Subcutaneous abdominal adipose tissue (tissue), 5 donors: ENCODE measurements at regions not wholly inside any gene's neighbourhood (a gene's known extent, or its start where the extent isn't known, plus 50 kb on each side); places are given as distances from the start of the nearest gene placed in this dataset.

Source experiments
- H3K27ac ChIP-seq: one replicate; pipeline ENCODE4 v1.7.0; 2013; ENCODE audit warnings: low read depth, mild to moderate bottlenecking, inconsistent platforms, low read length, moderate library complexity
- H3K27me3 ChIP-seq, 5 donors: one replicate each; pipeline ENCODE4 v1.7.0; 2013; ENCODE audit warnings: low read length in 5 of 5, inconsistent platforms in 1 of 5; ENCODE audit not compliant: control insufficient read depth in 5 of 5, insufficient read depth in 4 of 5
- H3K36me3 ChIP-seq, 5 donors: one replicate each; pipeline ENCODE4 v1.7.0; 2013; ENCODE audit warnings: low read length in 5 of 5; ENCODE audit not compliant: control insufficient read depth in 5 of 5, insufficient read depth in 5 of 5
- H3K4me1 ChIP-seq, 5 donors: one replicate each; pipeline ENCODE4 v1.7.0; 2013; ENCODE audit warnings: low read length in 5 of 5, mild to moderate bottlenecking in 3 of 5, moderate library complexity in 1 of 5; ENCODE audit not compliant: control insufficient read depth in 5 of 5, insufficient read depth in 5 of 5
- H3K4me3 ChIP-seq, 5 donors: one replicate each; pipeline ENCODE4 v1.7.0; 2013; ENCODE audit warnings: low read length in 5 of 5, low read depth in 1 of 5
- H3K9ac ChIP-seq, 5 donors: one replicate each; pipeline ENCODE4 v1.7.0; 2013; ENCODE audit warnings: low read length in 5 of 5, mild to moderate bottlenecking in 4 of 5, moderate library complexity in 3 of 5
- H3K9me3 ChIP-seq, 5 donors: one replicate each; pipeline ENCODE4 v1.7.0; 2013; ENCODE audit warnings: low read length in 5 of 5; ENCODE audit not compliant: control insufficient read depth in 5 of 5
- donor health status: healthy.
- donor health status: healthy.
- donor health status: healthy.
- donor health status: healthy.
- donor health status: healthy.

DNA sequence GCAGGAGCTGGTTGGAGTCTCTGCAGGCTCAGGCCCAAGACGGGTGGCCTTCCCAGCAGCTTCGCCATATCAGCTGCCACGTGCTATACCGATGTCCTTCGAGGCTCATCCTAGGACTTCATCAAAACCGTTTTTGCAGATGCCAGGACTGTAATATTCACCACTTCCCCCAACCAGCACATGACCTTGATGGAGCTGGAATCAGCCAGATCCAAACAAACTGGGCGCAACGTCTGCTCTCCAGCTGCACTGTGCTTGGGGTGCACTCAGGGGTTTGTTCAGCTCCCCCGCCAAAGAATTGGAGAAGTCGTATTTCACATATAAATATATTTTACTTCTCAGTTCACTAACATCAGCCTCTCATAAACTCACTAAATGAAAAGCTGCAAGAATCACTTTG lies 149.5 kb upstream of the DIO3 start:
- Histone ChIP-seq H3K27ac (no peak overlapping the region), H3K36me3 (no peaks in the 10 kb centered on the region), H3K27me3 (peaks cover 0 to 8% (median 0%) of the 10 kb centered on the region in 5 donors), H3K4me1 (peaks cover 0 to 25% (median 19%) of the 10 kb centered on the region in 5 donors), H3K9me3 (no peaks in the 10 kb centered on the region), H3K4me3 (no peak overlapping the region), H3K9ac (no peak overlapping the region)

DNA sequence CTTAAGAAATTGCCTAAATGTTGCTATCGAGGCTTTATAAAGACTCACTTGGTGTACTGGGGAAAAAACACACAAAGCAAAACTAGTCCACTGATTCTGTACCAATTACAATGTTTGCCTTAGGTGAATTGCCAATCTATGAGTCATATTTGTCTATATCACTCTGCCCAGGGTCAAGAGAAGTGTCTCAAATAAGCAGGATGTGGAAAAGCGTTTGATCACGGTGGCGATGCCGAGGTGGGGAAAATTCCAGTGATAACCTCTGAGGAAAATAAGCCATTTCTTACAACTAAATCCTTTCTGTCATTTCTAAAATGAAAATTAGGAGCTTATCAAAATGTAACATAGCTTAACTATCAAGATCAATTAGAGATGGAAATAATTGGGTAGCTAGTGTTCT lies 148.6 kb upstream of the DIO3 start:
- no peak overlapping the region for H3K27ac ChIP-seq
- no peak overlapping the region for H3K4me3 ChIP-seq
- peaks cover 0 to 8% (median 0%) of the 10 kb centered on the region in 5 donors for H3K27me3 ChIP-seq
- H3K9me3 ChIP-seq: peaks cover 0 to 2% (median 0%) of the 10 kb centered on the region in 5 donors
- H3K9ac ChIP-seq: no peak overlapping the region
- H3K4me1 ChIP-seq: peaks cover 0 to 16% (median 13%) of the 10 kb centered on the region in 5 donors
- no peaks in the 10 kb centered on the region for H3K36me3 ChIP-seq

GRCh38 chr14:101417434-101417833 lies 143.9 kb upstream of the DIO3 start:
- no peaks in the 10 kb centered on the region for H3K4me1 ChIP-seq
- no peak overlapping the region for H3K9ac ChIP-seq
- peaks cover 0 to 5% (median 3%) of the 10 kb centered on the region in 5 donors for H3K9me3 ChIP-seq
- H3K4me3 ChIP-seq: no peak overlapping the region
- H3K36me3 ChIP-seq: no peaks in the 10 kb centered on the region
- H3K27me3 ChIP-seq: peaks cover 0 to 4% (median 0%) of the 10 kb centered on the region in 5 donors
- H3K27ac ChIP-seq: no peak overlapping the region

GRCh38 chr14:101418601-101419000 lies 142.7 kb upstream of the DIO3 start:
- Histone ChIP-seq H3K9ac (no peak overlapping the region), H3K9me3 (peaks cover 0 to 5% (median 3%) of the 10 kb centered on the region in 5 donors), H3K4me1 (no peaks in the 10 kb centered on the region), H3K27me3 (peaks cover 0 to 4% (median 0%) of the 10 kb centered on the region in 5 donors), H3K36me3 (no peaks in the 10 kb centered on the region), H3K27ac (no peak overlapping the region), H3K4me3 (no peak overlapping the region)

DNA sequence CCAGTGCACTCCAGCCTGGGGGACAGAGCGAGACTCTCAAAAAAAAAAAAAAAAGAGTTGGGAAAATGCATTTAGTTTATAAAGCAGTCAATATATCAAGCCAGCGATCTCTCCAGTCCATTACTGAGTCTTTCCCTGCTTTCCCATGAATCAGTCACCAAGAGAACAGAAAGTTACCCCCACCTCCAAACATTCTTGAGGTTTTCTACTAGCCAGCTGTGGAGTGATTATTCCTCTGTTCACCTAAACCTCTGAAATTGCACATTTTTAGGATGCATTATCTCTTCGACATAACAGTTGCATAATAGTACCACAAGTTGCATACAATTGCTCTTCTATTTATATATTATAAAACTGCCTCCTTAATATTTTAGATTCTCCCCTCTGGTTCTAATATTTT lies 134.8 kb upstream of the DIO3 start:
- no peaks in the 10 kb centered on the region for H3K4me1 ChIP-seq

DNA sequence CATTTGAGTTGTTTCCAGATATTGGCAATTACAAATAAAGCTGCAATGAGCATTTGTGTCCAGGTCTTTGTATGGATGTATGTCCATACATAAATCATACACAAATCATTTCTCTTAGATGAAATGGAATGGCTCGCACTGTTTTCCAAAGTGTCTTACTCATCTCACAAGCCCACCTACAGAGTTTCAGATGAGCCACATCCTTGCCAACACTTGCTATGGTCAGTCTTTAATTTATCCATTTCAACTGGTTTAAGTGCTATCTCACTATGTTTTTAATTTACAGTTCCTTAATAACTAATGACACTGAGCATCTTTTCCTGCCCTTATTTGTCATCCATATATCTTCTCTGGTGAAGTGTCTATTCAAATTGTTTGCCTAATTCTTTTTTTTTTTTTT lies 132.9 kb upstream of the DIO3 start:
- no peak overlapping the region for H3K4me3 ChIP-seq
- no peaks in the 10 kb centered on the region for H3K4me1 ChIP-seq
- peaks cover 0 to 6% (median 3%) of the 10 kb centered on the region in 5 donors for H3K27me3 ChIP-seq
- H3K36me3 ChIP-seq: no peaks in the 10 kb centered on the region
- no peak overlapping the region for H3K9ac ChIP-seq
- no peak overlapping the region for H3K27ac ChIP-seq
- peaks cover 11 to 20% (median 12%) of the 10 kb centered on the region in 5 donors for H3K9me3 ChIP-seq

More for the DNA sequence above, 134.8 kb upstream of the DIO3 start:
- Histone ChIP-seq H3K27ac (no peak overlapping the region), H3K9ac (no peak overlapping the region), H3K4me3 (no peak overlapping the region), H3K36me3 (no peaks in the 10 kb centered on the region), H3K27me3 (peaks cover 0 to 3% (median 0%) of the 10 kb centered on the region in 5 donors), H3K9me3 (peaks cover 11 to 20% (median 12%) of the 10 kb centered on the region in 5 donors)

- no peak overlapping the region for H3K4me3 ChIP-seq
- H3K9me3 ChIP-seq: no peaks in the 10 kb centered on the region
- no peak overlapping the region for H3K27ac ChIP-seq
- H3K36me3 ChIP-seq: no peaks in the 10 kb centered on the region
- peaks cover 0 to 14% (median 3%) of the 10 kb centered on the region in 5 donors for H3K27me3 ChIP-seq
- H3K9ac ChIP-seq: no peak overlapping the region
- no peaks in the 10 kb centered on the region for H3K4me1 ChIP-seq
These were observed 125.7 kb upstream of the DIO3 start for GRCh38 chr14:101435546-101435945.

DNA sequence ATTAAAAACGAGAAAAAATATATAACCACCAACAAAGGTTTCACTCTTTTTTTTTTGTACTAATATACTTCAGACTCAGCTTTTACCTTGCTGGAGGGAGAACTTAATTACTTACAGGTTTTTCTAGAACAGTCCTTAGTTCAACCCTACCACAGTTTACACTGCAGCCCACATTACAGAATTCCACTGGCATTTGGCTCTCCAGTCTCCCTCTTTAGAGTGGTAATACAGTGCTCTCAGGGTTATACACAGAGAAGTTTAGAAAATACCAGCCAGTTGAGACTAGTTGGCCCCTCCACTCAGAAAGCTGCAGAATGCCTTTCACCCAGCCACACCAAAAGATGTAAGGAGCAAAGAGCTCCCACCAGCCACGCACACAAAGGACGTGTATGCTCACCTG lies 122.3 kb upstream of the DIO3 start:
- Histone ChIP-seq H3K9ac (no peak overlapping the region), H3K27ac (no peak overlapping the region), H3K9me3 (no peaks in the 10 kb centered on the region), H3K4me1 (peaks cover 0 to 4% (median under 1%) of the 10 kb centered on the region in 5 donors), H3K36me3 (no peaks in the 10 kb centered on the region), H3K4me3 (no peak overlapping the region), H3K27me3 (peaks cover 0 to 8% (median 2%) of the 10 kb centered on the region in 5 donors)

- no peak overlapping the region for H3K9ac ChIP-seq
- H3K27ac ChIP-seq: no peak overlapping the region
- H3K9me3 ChIP-seq: no peaks in the 10 kb centered on the region
- H3K36me3 ChIP-seq: no peaks in the 10 kb centered on the region
- H3K4me3 ChIP-seq: no peak overlapping the region
- H3K27me3 ChIP-seq: peaks cover 0 to 6% (median 2%) of the 10 kb centered on the region in 5 donors
- peaks cover 0 to 4% (median 2%) of the 10 kb centered on the region in 5 donors for H3K4me1 ChIP-seq
These were observed 120.8 kb upstream of the DIO3 start for GRCh38 chr14:101440496-101440895.

- Histone ChIP-seq H3K9ac (no peak overlapping the region), H3K4me1 (peaks cover 0 to 4% (median 2%) of the 10 kb centered on the region in 5 donors), H3K27ac (no peak overlapping the region), H3K9me3 (no peaks in the 10 kb centered on the region), H3K4me3 (no peak overlapping the region), H3K36me3 (no peaks in the 10 kb centered on the region), H3K27me3 (peaks cover 0 to 9% (median 4%) of the 10 kb centered on the region in 5 donors)
These were observed 119.6 kb upstream of the DIO3 start for GRCh38 chr14:101441710-101442109.
